ENCODE measurements at regions not wholly inside any gene's neighbourhood (a gene's known extent, or its start where the extent isn't known, plus 50 kb on each side); places are given as distances from the start of the nearest gene placed in this dataset.
"Not testable (repeated sequence)": the region's sequence is repeated elsewhere in the genome, so short reads cannot be mapped to it uniquely, and the experiment has no call there.

- Histone ChIP-seq H3K4me3 (no peak overlapping the region), H3K9me3 (peaks cover 0 to 5% of the 10 kb centered on the region in 2 donors), H3K4me1 (peaks cover 0 to 8% of the 10 kb centered on the region in 2 donors), H3K27ac (no peak overlapping the region), H3K36me3 (no peaks in the 10 kb centered on the region), H3K27me3 (peaks cover 0 to 20% of the 10 kb centered on the region in 2 donors)
- ATAC-seq (no peak), DNase-seq (no peak)
- intact Hi-C loops (cut with DNase I) = no loop called here
- TF ChIP-seq, protein P1, sequence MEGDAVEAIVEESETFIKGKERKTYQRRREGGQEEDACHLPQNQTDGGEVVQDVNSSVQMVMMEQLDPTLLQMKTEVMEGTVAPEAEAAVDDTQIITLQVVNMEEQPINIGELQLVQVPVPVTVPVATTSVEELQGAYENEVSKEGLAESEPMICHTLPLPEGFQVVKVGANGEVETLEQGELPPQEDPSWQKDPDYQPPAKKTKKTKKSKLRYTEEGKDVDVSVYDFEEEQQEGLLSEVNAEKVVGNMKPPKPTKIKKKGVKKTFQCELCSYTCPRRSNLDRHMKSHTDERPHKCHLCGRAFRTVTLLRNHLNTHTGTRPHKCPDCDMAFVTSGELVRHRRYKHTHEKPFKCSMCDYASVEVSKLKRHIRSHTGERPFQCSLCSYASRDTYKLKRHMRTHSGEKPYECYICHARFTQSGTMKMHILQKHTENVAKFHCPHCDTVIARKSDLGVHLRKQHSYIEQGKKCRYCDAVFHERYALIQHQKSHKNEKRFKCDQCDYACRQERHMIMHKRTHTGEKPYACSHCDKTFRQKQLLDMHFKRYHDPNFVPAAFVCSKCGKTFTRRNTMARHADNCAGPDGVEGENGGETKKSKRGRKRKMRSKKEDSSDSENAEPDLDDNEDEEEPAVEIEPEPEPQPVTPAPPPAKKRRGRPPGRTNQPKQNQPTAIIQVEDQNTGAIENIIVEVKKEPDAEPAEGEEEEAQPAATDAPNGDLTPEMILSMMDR (IDR thresholded peaks at IDR 0.05) = no peak
Observed at GRCh38 chr18:9001209-9001608, 101.3 kb upstream of the NDUFV2 start.

- TF ChIP-seq, protein P1 (IDR thresholded peaks at IDR 0.05) = no peak
- no peak for DNase-seq
Observed at GRCh38 chr18:9003406-9004100, 98.9 kb upstream of the NDUFV2 start.

GRCh38 chr18:9004308-9004707 lies 98.2 kb upstream of the NDUFV2 start:
- ATAC-seq; intact Hi-C loops (cut with DNase I); DNase-seq: not testable (repeated sequence)

More at GRCh38 chr18:9003406-9004100, 98.9 kb upstream of the NDUFV2 start:
- Histone ChIP-seq H3K4me3 (no peak overlapping the region), H3K4me1 (no peaks in the 10 kb centered on the region), H3K9me3 (no peaks in the 10 kb centered on the region), H3K27ac (no peak overlapping the region), H3K36me3 (no peaks in the 10 kb centered on the region), H3K27me3 (peaks cover 0 to 20% of the 10 kb centered on the region in 2 donors)
- intact Hi-C loops (cut with DNase I) = no loop called here
- no peak for ATAC-seq

GRCh38 chr18:9007700-9008099 lies 94.8 kb upstream of the NDUFV2 start:
- ATAC-seq; H3K4me3 ChIP-seq; H3K27ac ChIP-seq; H3K4me1 ChIP-seq; H3K27me3 ChIP-seq; DNase-seq; H3K36me3 ChIP-seq; H3K9me3 ChIP-seq; intact Hi-C loops (cut with DNase I): not testable (repeated sequence)

More at GRCh38 chr18:9004308-9004707, 98.2 kb upstream of the NDUFV2 start:
- H3K27ac ChIP-seq, H3K4me3 ChIP-seq, H3K4me1 ChIP-seq, H3K9me3 ChIP-seq, H3K36me3 ChIP-seq: not testable (repeated sequence)
- peaks cover 0 to 20% of the 10 kb centered on the region in 2 donors for H3K27me3 ChIP-seq

- no peaks in the 10 kb centered on the region for H3K27me3 ChIP-seq
- no peak overlapping the region for H3K27ac ChIP-seq
- TF ChIP-seq, protein P1 (IDR thresholded peaks at IDR 0.05) = no peak
- H3K36me3 ChIP-seq = no peaks in the 10 kb centered on the region
- H3K9me3 ChIP-seq = no peaks in the 10 kb centered on the region
- H3K4me1 ChIP-seq = no peaks in the 10 kb centered on the region
- no peak overlapping the region for H3K4me3 ChIP-seq
- intact Hi-C loops (cut with DNase I) = no loop called here
- ATAC-seq = no peak
- no peak for DNase-seq
Observed at GRCh38 chr18:9008200-9008708, 94.2 kb upstream of the NDUFV2 start.

DNA sequence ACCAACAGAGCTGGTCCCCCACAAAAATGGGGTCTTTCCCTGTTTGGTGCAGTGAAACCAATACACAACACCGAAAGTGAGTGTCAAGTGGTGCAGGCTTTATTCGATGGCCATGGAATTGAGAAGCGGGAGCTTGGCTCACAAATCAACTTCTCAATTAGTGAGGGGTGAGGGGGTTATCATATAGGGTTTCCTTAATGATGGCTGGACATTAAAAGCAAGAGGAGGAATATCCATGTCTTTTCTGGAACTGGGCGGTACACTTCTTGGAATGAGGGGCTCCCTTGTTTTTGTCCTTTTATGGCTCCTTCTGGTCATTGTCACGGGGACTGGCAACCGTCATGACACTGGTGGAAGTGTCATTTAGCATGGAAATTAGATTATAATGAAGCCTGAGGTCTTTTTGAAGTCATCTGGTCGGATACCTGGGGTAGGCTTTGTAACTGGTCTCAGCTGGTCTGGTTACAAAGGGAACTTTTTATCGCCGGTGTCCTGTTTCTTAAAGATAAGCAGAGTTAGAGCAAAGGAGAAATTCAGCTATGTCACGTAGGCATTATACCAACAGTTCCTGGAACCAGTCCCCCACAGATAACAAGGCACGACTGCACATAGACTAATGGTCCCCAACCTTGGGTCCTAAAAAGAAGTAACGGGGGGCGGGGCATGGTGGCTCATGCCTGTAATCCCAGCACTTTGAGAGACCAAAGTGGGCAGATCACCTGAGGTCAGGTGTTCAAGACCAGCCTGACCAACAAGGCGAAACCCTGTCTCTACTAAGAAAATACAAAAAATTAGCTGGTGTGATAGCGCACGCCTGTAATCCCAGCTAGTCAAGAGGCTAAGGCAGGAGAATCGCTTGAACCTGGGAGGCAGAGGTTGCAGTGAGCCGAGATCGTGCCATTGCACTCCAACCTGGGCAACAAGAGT lies 93.5 kb upstream of the NDUFV2 start:
- intact Hi-C loops (cut with DNase I) = no loop called here

More for the DNA sequence above, 93.5 kb upstream of the NDUFV2 start:
- no peak overlapping the region for H3K27ac ChIP-seq
- H3K4me1 ChIP-seq = no peaks in the 10 kb centered on the region
- no peaks in the 10 kb centered on the region for H3K9me3 ChIP-seq
- TF ChIP-seq, protein P1 (IDR thresholded peaks at IDR 0.05) = no peak
- H3K4me3 ChIP-seq = no peak overlapping the region
- ATAC-seq (no peak), DNase-seq (no peak)
- no peaks in the 10 kb centered on the region for H3K27me3 ChIP-seq
- H3K36me3 ChIP-seq = no peaks in the 10 kb centered on the region
